Limb (tissue), 2 donors: ENCODE measurements at regions not wholly inside any gene's neighbourhood (a gene's known extent, or its start where the extent isn't known, plus 50 kb on each side); places are given as distances from the start of the nearest gene placed in this dataset.

Experiments
- DNase-seq, 2 donors: peaks; one replicate each; pipeline ENCODE4 v3.0.0-alpha.2; 2016; ENCODE audit errors: extremely low spot score in 2 of 2

GRCh38 chr18:41829647-41830516 is 125.2 kb upstream of the PIK3C3 start:
- DNase-seq = no peak

DNA sequence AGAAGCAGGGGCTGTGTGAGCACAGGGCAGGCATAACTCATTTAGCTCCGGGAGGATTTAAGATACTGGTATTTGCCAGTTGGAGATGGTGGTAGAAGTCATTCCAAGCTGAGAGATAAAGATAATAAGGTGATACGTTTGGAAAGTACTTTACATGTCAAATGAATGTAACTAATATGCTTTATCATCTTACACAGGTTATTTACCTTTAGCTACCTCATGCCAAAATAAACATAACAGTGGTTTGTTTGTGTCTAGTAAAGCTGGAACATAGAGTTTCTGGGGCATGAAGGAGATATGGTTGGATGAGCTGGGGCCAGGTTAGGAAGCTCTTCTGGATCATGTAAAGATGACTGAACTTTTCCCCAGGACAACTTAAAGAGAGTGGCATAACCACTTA is 126.9 kb upstream of the PIK3C3 start:
- no peak for DNase-seq

GRCh38 chr18:41820784-41821183 is 134.2 kb upstream of the PIK3C3 start:
- DNase-seq = no peak

DNA sequence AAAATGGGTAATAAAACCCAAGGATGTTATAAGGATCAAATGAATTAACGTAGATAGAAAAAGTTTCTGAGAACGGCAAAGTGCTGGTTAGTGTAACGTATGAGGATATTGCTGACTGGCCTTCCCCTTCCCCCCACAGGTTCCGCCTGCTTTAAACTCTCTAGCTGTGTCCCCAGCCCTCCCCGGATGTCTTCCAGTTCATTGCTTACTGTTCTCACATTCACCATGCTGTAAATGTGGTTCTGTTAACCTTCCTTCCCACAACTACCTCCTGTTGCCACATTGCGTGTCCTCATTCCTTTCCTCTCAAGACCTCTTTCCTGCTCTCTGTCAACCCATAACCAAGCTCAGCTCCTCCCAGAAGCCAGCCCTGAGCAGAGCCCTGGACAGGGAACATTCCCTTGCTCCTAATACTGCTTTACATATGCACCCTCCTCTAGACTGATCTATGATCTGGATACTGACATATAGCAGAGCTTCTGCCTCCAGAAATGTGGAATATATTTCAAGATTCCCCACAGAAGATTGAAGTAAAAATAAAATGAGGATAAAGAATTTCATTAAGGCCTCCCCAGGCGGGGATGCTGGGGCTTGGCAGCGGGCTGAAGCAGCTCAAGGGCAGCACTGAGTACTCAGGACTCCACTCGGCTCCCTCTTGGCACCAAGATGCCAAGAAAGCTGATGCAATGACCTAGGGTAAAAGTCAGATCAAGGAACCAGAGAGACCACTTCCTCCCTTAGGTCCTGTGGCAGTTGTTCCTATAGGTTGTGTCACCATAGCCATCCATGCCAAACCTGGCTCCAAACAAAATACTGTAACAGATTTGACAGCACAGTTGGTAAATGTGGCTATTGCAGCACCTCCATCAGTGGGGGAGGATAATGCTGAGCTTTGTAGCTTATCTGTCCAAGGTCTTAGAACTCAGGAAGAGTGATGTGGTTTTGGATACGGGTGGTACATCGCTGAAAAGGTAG is 136.4 kb upstream of the PIK3C3 start:
- no peak for DNase-seq

DNA sequence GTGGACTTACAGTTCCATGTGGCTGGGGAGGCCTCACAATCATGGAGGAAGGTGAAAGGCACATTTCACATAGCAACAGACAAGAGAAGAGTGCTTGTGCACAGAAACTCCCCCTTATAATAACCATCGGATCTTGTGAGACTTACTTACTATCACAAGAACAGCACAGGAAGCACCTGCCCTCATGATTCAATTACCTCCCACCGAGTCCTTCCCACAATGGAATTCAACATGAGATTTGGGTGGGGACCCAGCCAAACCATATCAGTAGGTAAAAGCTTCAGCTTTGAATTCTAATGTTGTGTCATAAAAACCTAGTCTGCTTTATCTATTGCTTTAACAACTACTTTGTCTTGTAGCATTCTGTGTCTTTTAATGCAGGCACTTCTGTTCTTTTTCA is 140.4 kb upstream of the PIK3C3 start:
- no peak for DNase-seq

DNA sequence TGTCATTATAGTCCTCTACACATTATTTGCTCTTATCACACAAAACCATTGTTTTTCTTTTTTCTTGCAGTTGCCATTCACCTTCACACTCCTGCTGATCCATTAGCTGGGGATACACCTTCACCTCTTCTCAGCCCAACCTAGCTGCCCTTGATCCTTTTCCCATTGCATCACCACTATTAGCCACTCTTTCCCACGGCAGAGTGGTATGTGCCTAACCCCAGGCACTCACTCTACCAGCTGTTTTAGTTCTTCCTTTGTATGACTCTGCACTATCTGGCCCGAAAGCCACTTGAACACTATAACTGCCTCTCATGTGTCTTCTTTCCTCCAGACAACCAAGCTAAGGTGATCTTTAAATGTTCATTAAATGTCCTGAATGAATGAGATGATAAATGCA is 145.4 kb upstream of the PIK3C3 start:
- DNase-seq = no peak

GRCh38 chr18:41805341-41805740 is 149.7 kb upstream of the PIK3C3 start:
- no peak for DNase-seq

GRCh38 chr18:41798879-41799278 is 156.2 kb upstream of the PIK3C3 start:
- DNase-seq = no peak

GRCh38 chr18:41790687-41791086 is 164.3 kb upstream of the PIK3C3 start:
- DNase-seq = no peak

- DNase-seq = no peak
Measured at GRCh38 chr18:41789001-41789400, 166.0 kb upstream of the PIK3C3 start.

- DNase-seq = no peak
Measured at GRCh38 chr18:41783879-41784278, 171.2 kb upstream of the PIK3C3 start.

DNA sequence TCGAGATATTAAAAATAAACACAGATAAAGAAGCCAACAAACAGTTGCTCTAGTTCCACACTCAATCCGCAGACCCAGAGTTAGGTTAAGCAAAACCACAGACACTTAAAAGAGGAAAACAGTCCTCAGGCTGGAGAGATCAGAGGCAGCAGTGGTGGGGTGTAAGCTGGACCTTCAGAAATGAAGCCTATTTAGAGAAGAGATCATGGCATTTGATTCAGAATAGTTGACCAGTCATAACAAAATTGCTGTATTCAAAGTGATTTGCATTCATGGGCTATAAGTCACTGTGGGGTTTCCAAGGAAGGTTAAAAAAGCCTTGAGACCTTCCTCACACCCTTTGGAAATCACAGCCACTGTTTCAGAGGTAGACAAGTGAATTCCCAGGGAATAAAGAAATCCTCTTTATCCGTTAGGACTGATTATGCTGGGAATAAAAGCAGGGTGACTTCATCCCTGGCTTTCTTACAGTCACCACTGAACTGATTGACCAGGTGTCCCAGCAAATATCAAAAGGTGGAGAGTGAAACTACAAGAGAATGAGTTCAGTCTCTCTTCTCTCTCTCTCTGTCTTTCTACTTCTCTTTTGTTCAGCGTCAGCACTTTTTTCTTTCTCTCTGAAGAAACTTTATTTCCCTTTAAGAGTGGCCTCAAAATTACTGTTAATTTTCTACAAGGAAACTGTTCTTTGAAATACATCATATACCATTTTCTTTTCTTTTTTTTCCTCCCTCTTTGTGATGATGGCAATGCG is 171.8 kb upstream of the PIK3C3 start:
- DNase-seq = no peak

GRCh38 chr18:41771973-41772372 is 183.1 kb upstream of the PIK3C3 start:
- DNase-seq = no peak

- no peak for DNase-seq
Measured at GRCh38 chr18:41769265-41769664, 185.8 kb upstream of the PIK3C3 start.

- no peak for DNase-seq
Measured at GRCh38 chr18:41768467-41768866, 186.6 kb upstream of the PIK3C3 start.

DNA sequence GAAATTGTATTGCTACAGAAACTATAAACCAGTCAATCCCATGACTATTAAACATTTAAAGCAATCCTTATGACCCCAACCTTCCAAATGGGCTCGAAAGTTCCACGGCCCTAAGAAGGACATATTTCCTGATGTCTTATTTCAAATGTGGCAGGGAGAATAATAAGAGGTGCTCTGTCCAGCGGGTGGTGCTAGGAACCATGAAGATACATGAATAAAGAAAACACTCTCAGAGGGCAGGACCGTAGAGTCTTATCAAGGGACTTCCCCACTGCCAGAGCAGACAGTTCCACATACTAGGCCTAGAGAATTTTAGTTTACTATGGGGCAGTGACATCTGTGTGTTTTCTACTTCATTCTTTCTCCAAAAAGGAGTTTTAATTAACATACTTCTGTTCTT is 187.1 kb upstream of the PIK3C3 start:
- DNase-seq = no peak

- no peak for DNase-seq
Measured at GRCh38 chr18:41765460-41765859, 189.6 kb upstream of the PIK3C3 start.

- DNase-seq = no peak
Measured at GRCh38 chr18:41763361-41763760, 191.7 kb upstream of the PIK3C3 start.

DNA sequence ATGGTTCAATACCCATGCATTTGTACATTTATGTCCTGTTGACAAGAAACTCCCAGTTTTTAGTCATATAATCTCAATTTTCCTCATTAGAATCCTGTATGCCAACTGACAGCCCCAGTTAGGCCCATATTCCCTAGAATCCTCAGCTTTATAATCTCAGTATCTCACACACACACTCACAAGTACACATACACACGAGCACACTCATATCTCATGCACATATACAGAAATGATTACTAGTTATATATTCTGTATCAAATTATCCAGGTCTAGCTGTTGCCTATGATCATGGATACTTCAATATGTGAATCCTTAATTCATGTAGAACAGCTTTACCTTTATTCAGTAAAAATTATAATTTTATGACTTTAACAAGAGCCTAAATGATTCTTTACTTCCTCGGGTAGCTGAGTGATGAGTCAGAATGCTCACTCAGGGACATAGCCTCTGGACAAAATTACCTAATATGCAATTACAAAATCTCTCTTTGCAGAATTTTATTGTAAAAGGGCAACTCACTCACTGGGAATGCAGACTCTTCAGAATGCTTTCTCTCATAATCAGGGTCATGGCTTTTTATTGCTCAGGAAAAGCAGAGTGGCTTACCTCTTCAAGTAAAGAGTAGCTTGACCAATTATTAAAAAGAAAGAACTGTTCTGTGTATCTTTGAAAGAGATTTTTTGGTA is 193.6 kb upstream of the PIK3C3 start:
- no peak for DNase-seq

DNA sequence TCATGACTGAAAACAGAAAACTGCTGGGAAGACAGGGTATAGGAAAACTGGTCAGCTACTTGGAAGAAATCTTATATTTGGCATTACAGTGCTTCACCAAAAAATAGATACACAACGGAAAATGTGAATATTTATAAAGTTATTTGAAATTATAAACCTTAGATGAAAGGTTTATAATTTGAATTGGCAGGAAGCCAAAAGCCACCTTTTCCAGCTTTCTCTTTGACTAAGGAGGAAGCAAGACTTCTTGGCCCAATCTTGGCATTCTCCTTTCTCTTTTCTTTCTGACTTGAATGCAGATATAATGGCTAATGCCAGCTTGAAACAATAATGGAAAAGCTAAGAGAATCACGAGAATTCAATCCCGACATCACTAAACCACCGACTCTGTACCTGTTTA is 196.5 kb upstream of the PIK3C3 start:
- no peak for DNase-seq

- no peak for DNase-seq
Measured at GRCh38 chr18:41756141-41756540, 198.9 kb upstream of the PIK3C3 start.
